Hindlimb muscle (tissue), 1 donor: ENCODE measurements at regions not wholly inside any gene's neighbourhood (a gene's known extent, or its start where the extent isn't known, plus 50 kb on each side); places are given as distances from the start of the nearest gene placed in this dataset.
"Not testable (repeated sequence)": the region's sequence is repeated elsewhere in the genome, so short reads cannot be mapped to it uniquely, and the experiment has no call there.

Experiments
- DNase-seq: peaks from one replicate; pipeline ENCODE4 v3.0.0-alpha.2; 2013

DNA sequence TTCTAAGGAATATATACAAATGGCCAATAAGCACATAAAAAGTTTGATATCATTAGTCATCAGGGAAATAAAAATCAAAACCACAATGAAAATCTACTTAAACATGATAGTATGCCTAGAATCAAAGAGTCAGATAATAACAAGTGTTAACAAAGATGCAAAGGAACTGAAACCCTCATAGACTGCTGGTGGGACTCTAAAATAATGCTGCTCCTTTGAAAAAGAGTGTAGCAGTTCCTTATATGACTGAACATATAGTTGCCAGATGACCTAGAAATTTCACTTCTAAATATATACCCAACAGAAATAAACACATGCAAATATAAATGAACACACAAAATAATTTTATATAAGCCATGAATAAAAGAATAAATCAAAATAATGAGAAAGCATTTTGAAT, 205.1 kb upstream of the CTSO start:
- no peak for DNase-seq

DNA sequence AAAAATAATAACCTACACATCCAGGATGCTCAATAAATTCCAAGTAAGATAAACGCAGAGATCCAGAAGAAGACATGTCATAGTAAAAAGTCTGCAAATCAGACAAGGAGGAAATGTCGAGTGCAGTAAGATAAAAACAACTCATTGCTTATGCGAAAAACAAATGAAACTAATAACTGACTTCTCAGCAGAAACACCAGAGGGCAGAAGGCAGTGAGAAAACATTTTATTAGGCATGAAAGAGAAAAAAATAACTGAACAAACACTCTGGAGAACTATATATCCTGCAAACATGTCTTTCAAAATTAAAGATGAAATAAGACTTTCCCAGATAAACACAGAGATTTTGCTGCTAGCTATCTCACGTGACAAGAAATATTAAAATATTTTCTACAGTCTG, 201.3 kb upstream of the CTSO start:
- no peak for DNase-seq

GRCh38 chr4:156146571-156146970, 192.9 kb upstream of the CTSO start:
- no peak for DNase-seq

DNA sequence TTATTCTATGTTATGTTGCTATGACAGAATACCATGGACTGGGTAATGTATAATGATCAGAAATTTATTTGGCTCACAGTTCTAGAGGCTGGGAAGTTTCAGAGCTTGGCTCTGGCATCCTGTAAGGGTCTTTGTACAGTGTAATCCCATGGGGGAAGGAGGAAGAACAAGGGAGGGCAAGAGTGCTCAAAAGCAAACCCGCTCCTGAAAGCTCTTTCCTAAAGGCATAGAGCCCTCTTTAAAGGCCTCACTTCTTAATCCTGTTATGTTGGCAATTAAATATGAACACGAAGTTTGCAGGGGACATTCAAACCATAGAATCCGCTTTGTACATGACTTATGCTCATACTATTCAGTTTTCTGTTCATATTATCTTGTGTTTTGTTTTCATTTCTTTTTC, 191.3 kb upstream of the CTSO start:
- DNase-seq, result no peak

DNA sequence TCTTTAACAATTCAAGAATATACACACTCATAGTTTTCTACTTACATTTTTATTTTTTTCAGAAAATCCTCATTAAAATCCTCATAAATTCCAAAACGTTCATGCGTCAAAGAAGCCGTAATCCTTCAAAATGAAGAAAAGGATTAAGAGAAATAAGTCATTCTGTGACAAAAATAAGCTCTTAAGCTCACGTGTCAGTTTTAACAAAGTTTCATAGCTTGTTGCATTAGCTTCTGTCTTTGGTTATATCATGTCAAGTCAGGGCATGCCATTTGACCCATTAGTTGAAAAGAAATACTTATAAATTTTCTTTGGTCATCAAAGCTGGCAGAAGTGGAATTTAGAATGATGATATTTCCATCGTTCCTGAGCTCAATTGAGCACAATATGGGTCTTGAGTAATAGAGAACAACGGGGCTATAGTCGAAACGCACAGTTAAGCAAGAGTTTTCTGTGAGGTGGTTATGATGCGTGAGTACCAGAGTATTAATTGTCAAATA, 185.2 kb upstream of the CTSO start:
- DNase-seq, result no peak

GRCh38 chr4:156137679-156138473, 184.2 kb upstream of the CTSO start:
- DNase-seq, result peak; percentile 40

- no peak for DNase-seq
Observed at GRCh38 chr4:156132196-156132595, 178.5 kb upstream of the CTSO start.

GRCh38 chr4:156128616-156129015, 174.9 kb upstream of the CTSO start:
- no peak for DNase-seq

DNA sequence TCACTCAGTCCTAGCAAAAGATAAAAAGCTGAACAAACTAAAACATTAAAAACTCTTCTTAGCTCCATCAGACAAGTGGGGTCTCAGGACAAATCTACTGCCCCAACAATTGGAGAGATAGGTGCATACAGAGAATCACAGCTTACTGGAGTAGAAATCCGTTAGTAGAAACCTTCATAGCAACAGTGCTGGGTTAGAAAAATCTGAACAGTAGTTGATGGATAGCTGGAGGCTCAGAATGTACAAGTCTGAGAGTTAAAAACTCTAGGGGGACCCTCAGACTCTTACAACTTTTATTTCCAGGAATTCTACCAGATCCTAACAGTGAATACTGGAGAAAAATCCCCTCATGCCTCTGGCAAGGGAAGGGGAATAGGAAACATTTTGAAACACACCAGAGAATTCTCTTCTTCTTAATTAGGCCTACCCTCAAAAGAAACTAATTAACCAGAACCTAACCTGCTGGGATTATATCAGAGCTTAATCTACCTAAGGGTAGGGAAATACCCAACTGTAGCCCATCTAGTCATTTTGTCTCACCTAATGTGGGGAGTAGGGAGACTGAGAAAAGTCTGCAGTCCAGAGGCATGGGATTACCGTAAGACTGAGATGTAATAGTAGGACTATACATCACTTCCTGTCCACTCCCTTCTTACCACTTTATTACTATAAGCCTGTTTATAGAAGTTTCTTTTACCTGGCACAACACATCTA, 165.0 kb upstream of the CTSO start:
- DNase-seq, result no peak

DNA sequence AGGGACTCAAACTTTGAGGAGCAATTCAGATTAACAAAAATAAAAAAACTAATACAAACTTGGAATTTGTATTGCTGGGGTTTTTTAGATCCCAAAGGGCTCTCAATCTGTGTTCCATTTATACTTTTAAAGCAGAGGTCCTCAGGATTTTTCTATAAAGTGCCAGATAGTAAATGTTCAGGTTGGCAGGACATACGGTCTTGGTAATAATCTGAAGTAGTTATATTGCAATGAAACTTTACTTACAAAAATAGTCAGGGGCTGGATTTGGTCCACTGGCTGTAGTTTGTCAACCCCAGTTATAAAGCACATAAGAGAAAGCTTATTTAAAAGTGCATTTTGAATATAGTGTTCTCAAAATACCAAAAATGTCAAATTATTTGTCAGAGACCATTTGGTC, 164.1 kb upstream of the CTSO start:
- no peak for DNase-seq

DNA sequence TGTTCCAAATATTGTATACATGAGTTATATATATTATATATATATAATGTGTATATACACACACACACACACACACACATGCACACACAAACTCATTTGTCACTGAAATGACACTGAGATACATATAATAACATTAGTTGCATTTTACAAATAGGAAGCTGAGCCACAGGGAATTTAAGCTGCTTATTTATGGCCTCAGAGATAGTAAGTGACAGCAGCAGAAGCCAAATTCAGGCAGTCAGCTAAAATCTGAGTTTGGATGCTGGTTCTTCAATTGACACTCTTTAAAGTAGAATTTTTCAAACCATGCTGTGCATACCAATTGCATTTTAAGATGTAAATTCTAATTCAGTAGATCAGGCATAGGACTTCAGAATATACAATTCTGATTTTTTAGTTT, 163.3 kb upstream of the CTSO start:
- no peak for DNase-seq

GRCh38 chr4:156113138-156113765, 159.6 kb upstream of the CTSO start:
- DNase-seq, result no peak

GRCh38 chr4:156111686-156112085, 158.0 kb upstream of the CTSO start:
- DNase-seq, result no peak

GRCh38 chr4:156109943-156110900, 156.6 kb upstream of the CTSO start:
- no peak for DNase-seq

- not testable (repeated sequence) for DNase-seq
Observed at GRCh38 chr4:156109087-156109486, 155.4 kb upstream of the CTSO start.

- no peak for DNase-seq
Observed at GRCh38 chr4:156103311-156103710, 149.6 kb upstream of the CTSO start.

DNA sequence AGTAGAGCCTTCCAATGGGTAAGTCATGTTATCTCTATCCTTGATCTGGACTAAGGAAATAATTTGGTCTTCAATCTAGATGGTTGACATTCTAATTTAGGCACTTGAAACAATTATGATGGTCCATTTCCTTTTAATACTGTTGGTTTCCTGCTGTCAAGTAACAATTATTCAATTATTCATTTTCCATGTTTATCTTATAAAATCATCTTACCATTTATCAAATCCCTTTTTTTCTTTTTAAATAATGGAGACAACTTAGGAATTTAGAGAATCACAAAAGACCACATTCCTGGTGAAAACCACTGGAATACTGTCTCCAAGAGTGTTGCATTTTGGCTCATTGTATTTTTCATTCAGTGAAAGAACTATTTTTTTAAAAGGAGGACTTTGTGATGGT, 148.7 kb upstream of the CTSO start:
- DNase-seq, result no peak

- DNase-seq, result no peak
Observed at GRCh38 chr4:156101571-156101970, 147.9 kb upstream of the CTSO start.

DNA sequence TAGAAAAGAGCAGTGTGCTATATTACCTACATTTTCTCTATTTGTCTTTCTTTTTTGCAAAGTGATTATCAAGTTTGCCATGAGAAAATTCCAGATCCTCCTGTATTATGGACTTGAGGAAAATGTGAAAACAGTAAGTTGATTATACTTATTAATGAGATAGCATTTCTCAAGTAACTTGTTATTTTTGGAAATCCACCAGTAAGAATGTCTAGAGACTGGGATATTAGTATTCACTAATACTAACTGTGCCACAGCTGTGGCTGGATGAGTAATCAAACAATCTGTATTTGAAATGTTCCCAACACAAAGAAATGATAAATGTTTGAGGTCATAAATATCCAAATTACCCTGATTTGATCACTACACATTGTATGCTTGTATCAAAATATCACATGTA, 147.0 kb upstream of the CTSO start:
- no peak for DNase-seq

DNA sequence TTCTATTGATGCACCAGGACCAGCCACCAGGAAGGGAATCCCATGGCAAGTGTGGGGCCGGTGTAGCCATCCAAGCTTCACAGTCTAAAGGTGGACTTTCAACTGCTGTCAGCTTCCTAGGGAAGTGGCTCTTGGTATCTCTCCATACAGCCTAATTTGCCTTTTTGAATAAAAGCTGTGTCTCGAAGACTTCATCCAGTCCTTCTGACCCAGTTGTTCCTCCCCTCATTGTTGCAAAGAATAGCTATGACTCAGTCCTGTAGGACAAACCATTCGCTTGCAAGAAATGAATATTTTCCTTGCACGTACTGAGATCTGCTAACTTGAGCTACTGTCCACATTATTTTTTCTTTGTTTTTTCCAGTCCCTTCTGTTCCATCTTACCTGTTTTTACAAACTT, 145.1 kb upstream of the CTSO start:
- no peak for DNase-seq

DNA sequence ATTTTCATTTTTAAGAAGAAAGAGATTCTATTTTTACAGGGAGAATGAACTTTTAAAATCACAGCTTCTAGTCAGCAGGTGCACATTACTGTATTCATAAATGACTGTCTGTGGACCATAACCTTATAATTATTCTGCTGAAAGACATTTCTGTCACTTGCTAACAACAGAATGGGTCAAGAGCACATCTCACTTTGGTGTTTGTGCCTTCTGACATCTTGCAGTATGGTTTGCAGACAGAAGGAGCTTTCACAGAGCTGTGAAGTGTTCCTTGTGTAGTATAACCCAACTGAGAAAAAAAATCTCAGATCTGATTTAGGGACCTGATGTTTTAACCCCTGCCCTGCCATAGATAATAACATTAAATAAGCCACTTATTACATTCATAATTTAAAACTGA, 131.4 kb upstream of the CTSO start:
- DNase-seq, result no peak

DNA sequence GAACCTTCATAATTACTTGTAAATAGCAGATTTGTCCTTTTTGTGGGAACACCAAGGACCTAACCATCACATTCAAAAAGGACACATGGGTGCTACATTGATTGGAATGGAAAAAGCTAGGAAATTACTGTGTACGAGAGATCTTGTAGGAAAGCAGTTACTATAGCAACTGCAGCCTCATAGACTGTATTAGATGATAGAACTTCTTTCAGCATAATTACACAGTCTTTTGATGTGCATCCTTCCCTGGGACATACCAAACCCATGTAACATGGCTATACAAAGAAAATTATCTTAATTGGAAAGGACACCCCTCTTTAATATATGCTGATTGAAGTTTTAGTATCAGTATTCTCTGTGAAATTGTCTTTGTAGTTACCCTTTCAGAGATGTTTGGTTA, 130.7 kb upstream of the CTSO start:
- DNase-seq, result no peak
